RWPE2 (cell line): ENCODE measurements at regions not wholly inside any gene's neighbourhood (a gene's known extent, or its start where the extent isn't known, plus 50 kb on each side); places are given as distances from the start of the nearest gene placed in this dataset.

Experiments used
- ATAC-seq: fragments of 200-7000 bp; cut with Tn5 transposase; 3 replicates; pipeline ENCODE4 v1.9.1; 2021; ENCODE audit warnings: low read depth
- DNase-seq: peaks from one replicate; pipeline ENCODE4 v3.0.0-alpha.2; 2020; ENCODE audit warnings: low spot score
- H3K27ac ChIP-seq: fragments of 450-650 bp; 2 replicates; pipeline ENCODE4 v1.5.1; 2017; ENCODE audit warnings: mild to moderate bottlenecking; ENCODE audit not compliant: poor library complexity, severe bottlenecking
- H3K27me3 ChIP-seq: fragments of 250-450 bp; sonication (Bioruptor Pico); 2 replicates; pipeline ENCODE4 v1.5.1; 2021; ENCODE audit warnings: mild to moderate bottlenecking, moderate library complexity; ENCODE audit not compliant: insufficient read depth, poor library complexity, severe bottlenecking
- H3K36me3 ChIP-seq: fragments of 250-450 bp; sonication (Bioruptor Pico); 2 replicates; pipeline ENCODE4 v1.5.1; 2020; ENCODE audit warnings: low read depth, mild to moderate bottlenecking, moderate library complexity
- H3K4me1 ChIP-seq: fragments of 250-450 bp; sonication (Bioruptor Pico); 2 replicates; pipeline ENCODE4 v1.5.1; 2021; ENCODE audit warnings: mild to moderate bottlenecking, moderate library complexity; ENCODE audit not compliant: insufficient read depth, poor library complexity, severe bottlenecking
- H3K4me3 ChIP-seq: fragments of 250-450 bp; sonication (Bioruptor Pico); 2 replicates; pipeline ENCODE4 v1.5.1; 2021; ENCODE audit warnings: mild to moderate bottlenecking, moderate library complexity; ENCODE audit not compliant: severe bottlenecking
- H3K9me3 ChIP-seq: fragments of 250-450 bp; sonication (Bioruptor Pico); 2 replicates; pipeline ENCODE4 v1.5.1; 2021; ENCODE audit warnings: mild to moderate bottlenecking, moderate library complexity; ENCODE audit not compliant: severe bottlenecking
- CTCF ChIP-seq: fragments of 450-650 bp; IDR thresholded peaks from one replicate; pipeline ENCODE4 v1.5.1; 2017; ENCODE audit warnings: mild to moderate bottlenecking, moderate library complexity; ENCODE audit not compliant: poor library complexity, severe bottlenecking

- Histone ChIP-seq H3K9me3 (no peaks in the 10 kb centered on the region), H3K4me3 (no peak overlapping the region), H3K4me1 (no peaks in the 10 kb centered on the region), H3K36me3 (no peaks in the 10 kb centered on the region), H3K27ac (no peak overlapping the region), H3K27me3 (no peaks in the 10 kb centered on the region)
- TF ChIP-seq CTCF: no peak
- no peak for ATAC-seq
- DNase-seq: no peak
These were observed 115.5 kb upstream of the CDC42BPA start for GRCh38 chr1:227433663-227434341.

GRCh38 chr1:227432981-227433380 lies 114.7 kb upstream of the CDC42BPA start:
- Histone ChIP-seq H3K36me3 (no peaks in the 10 kb centered on the region), H3K4me1 (no peaks in the 10 kb centered on the region), H3K9me3 (no peaks in the 10 kb centered on the region), H3K27me3 (no peaks in the 10 kb centered on the region), H3K4me3 (no peak overlapping the region), H3K27ac (no peak overlapping the region)
- DNase-seq (no peak), ATAC-seq (no peak)
- no peak for TF ChIP-seq CTCF

DNA sequence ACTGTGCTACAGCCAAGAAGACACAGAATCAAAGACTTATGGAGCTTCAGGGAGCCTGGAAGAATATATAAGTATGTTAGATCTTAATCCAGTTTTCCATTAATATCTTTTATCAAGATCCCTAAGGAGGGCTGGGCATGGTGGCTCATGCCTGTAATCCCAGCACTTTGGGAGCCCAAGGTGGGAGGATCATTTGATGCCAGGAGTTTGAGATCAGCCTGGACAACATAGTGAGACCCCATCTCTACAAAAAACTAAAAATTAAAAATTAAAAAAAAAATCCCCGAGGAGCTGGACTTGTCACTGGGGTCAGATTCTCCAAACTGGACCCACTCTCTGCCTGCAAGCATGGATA lies 113.9 kb upstream of the CDC42BPA start:
- Histone ChIP-seq H3K27ac (no peak overlapping the region), H3K4me1 (no peaks in the 10 kb centered on the region), H3K36me3 (no peaks in the 10 kb centered on the region), H3K27me3 (no peaks in the 10 kb centered on the region), H3K4me3 (no peak overlapping the region), H3K9me3 (no peaks in the 10 kb centered on the region)
- TF ChIP-seq CTCF: no peak
- DNase-seq: no peak
- ATAC-seq: no peak

DNA sequence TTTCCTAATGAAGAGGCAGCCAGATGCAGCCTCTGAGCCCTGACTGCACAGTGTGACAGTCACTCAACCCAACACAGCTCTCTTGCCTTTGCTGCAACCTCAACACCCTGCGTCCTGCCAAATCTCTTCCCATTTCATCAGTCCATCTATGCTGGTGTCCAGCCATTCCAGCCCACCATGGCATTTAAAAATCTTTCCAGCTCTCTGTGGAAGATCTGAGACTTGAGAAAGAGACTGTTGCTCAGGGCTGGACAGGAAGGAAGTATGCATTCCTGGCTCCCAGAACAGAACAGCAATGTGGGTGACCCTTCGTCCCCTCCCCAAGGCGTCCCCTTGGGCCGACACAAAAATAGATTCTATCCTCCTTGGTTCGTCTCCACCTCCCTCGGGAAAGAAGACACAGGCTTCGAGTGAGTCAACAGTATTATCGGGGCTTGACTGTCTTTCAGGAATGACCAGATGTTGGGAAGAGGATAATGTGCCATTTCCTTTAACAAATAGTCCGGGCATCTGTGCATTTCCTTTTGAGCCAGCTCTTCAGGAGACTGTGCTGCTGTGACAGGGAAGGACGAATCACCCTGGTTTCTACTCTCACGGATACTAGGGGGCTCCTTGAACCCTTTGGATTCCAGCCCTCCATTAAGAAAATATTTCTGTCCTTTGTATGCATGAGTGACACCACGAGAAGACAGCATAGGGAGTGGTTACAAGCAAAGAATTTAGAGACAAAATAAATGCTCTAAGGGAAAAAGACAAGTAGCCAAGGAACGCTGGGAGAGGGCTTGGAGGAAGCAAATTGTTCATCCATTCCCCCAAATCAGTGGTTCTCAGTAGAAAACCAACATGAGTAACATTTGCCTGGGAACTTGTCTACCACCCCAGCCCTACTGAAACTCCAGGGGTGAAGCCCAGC lies 111.4 kb upstream of the CDC42BPA start:
- no peak for DNase-seq
- Histone ChIP-seq H3K9me3 (no peaks in the 10 kb centered on the region), H3K27me3 (no peaks in the 10 kb centered on the region), H3K36me3 (no peaks in the 10 kb centered on the region), H3K4me3 (no peak overlapping the region), H3K4me1 (no peaks in the 10 kb centered on the region), H3K27ac (no peak overlapping the region)
- ATAC-seq: no peak
- no peak for TF ChIP-seq CTCF

GRCh38 chr1:227428803-227429202 lies 110.5 kb upstream of the CDC42BPA start:
- DNase-seq (no peak), ATAC-seq (no peak)

More at GRCh38 chr1:227428803-227429202, 110.5 kb upstream of the CDC42BPA start:
- no peak overlapping the region for H3K27ac ChIP-seq
- TF ChIP-seq CTCF: no peak
- no peaks in the 10 kb centered on the region for H3K4me1 ChIP-seq
- H3K27me3 ChIP-seq: no peaks in the 10 kb centered on the region
- H3K36me3 ChIP-seq: no peaks in the 10 kb centered on the region
- H3K4me3 ChIP-seq: no peak overlapping the region
- H3K9me3 ChIP-seq: no peaks in the 10 kb centered on the region
